Right cardiac atrium (tissue), 5 donors: ENCODE measurements at regions not wholly inside any gene's neighbourhood (a gene's known extent, or its start where the extent isn't known, plus 50 kb on each side); places are given as distances from the start of the nearest gene placed in this dataset.

Experiments
- ATAC-seq, 2 donors: fragments of 200-7000 bp; cut with Tn5 transposase; one replicate each; pipeline versions ENCODE4 v1.8.0 to v1.9.1; 2020; ENCODE audit warnings: moderate library complexity in 2 of 2, mild to moderate bottlenecking in 1 of 2
- DNase-seq, 3 donors: peaks; one replicate each; pipeline ENCODE4 v3.0.0-alpha.2; 2020
- H3K27ac ChIP-seq: one replicate; pipeline ENCODE4 v1.5.1; 2013; ENCODE audit warnings: mild to moderate bottlenecking, low read length, control low read depth, moderate library complexity
- H3K27me3 ChIP-seq: one replicate; pipeline ENCODE4 v1.6.1; 2013; ENCODE audit not compliant: control insufficient read depth, insufficient read depth
- H3K4me1 ChIP-seq: one replicate; pipeline ENCODE4 v1.6.1; 2013; ENCODE audit warnings: low read length; ENCODE audit not compliant: control insufficient read depth, insufficient read depth
- H3K4me3 ChIP-seq: one replicate; pipeline ENCODE4 v1.5.1; 2013; ENCODE audit warnings: low read length, control low read depth
- H3K9me3 ChIP-seq: one replicate; pipeline ENCODE4 v1.6.1; 2013; ENCODE audit warnings: low read length; ENCODE audit not compliant: control insufficient read depth
- WGBS: extraction: QIAGEN DNeasy Blood & Tissue Kit; methylation state at CpG from one replicate; pipeline ENCODE4 v1.1.7; 2013; 5-methylcytosine and 5-hydroxymethylcytosine counted together
- intact Hi-C, 4 donors: fragments of 100-400 bp; cut with DNase I; formaldehyde crosslinking; loops; one replicate each; pipeline versions ENCODE4 v1.11.0 to v1.14.0; 2022 to 2023
- donor health status: healthy with polysubstance abuse.
- donor health status: DM: no; HTN: yes; CAD: no.
- donor health status: DM: no; HTN: no; CAD: no.
- donor health status: DM: no; HTN: yes; CAD: no; lungs with severe emphysema.
- donor health status: DM: yes; HTN: yes; CAD: no.

- no peak for ATAC-seq
- 94% methylated on average over 2 of the region's 2 CpGs for WGBS
- no peak overlapping the region for H3K27ac ChIP-seq
- intact Hi-C loops, result no loop called here
- no peak overlapping the region for H3K4me3 ChIP-seq
- no peaks in the 10 kb centered on the region for H3K27me3 ChIP-seq
- no peaks in the 10 kb centered on the region for H3K9me3 ChIP-seq
- no peaks in the 10 kb centered on the region for H3K4me1 ChIP-seq
- DNase-seq, result no peak
Observed at GRCh38 chr4:162272215-162272614, 108.4 kb upstream of the FSTL5 start.

- ATAC-seq (no peak), DNase-seq (no peak)
- Histone ChIP-seq H3K27me3 (no peaks in the 10 kb centered on the region), H3K9me3 (no peaks in the 10 kb centered on the region), H3K27ac (no peak overlapping the region), H3K4me1 (no peaks in the 10 kb centered on the region), H3K4me3 (no peak overlapping the region)
- intact Hi-C loops, result no loop called here
- 85% methylated on average over 4 of the region's 4 CpGs for WGBS
Observed at GRCh38 chr4:162268911-162269310, 105.1 kb upstream of the FSTL5 start.

DNA sequence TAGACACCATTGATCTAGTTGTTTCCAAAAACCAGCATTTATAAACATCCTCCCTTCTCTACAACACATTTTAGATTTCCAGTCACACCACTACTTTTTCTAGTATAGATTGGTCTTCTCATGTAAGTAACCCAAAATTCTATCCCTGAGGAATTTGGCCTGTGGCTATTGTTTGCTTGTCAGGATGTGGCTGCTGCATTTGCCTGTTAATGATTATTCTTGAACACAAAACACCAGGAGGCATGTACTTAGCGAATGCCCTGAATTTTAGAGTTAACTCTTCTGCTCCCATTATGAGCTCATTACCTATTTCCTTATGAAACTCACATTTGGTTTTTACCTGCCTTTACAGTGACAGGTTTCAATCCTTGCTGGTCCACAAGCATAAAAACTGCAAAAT, 102.0 kb upstream of the FSTL5 start:
- 49% methylated on average over 1 of the region's 1 CpG for WGBS

DNA sequence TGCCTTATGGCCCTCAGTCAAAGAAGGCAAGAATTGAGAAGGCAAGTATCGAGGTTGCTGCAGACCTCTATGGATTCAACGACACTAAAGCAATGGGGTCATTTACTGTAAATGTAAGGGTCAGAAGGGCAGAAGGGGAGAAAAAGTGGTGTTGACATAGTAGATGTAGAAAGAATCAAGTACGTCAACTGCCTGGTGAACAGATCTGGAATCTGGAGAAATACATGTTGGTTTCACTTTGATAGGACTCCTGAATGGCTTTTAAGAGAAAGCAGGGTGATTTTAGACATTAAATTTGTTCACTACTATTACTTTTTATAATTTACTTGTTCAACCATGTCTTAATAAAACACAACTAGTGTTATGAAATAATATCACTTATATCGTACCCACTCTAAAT, 81.3 kb upstream of the FSTL5 start:
- Histone ChIP-seq H3K4me3 (no peak overlapping the region), H3K4me1 (no peaks in the 10 kb centered on the region), H3K27me3 (no peaks in the 10 kb centered on the region), H3K9me3 (no peaks in the 10 kb centered on the region), H3K27ac (no peak overlapping the region)
- WGBS, result 89% methylated on average over 4 of the region's 4 CpGs
- no peak for ATAC-seq
- intact Hi-C loops, result no loop called here
- no peak for DNase-seq

More for the DNA sequence above, 102.0 kb upstream of the FSTL5 start:
- H3K4me3 ChIP-seq, result no peak overlapping the region
- no peaks in the 10 kb centered on the region for H3K27me3 ChIP-seq
- intact Hi-C loops, result no loop called here
- DNase-seq (no peak), ATAC-seq (no peak)
- no peaks in the 10 kb centered on the region for H3K9me3 ChIP-seq
- no peaks in the 10 kb centered on the region for H3K4me1 ChIP-seq
- no peak overlapping the region for H3K27ac ChIP-seq

DNA sequence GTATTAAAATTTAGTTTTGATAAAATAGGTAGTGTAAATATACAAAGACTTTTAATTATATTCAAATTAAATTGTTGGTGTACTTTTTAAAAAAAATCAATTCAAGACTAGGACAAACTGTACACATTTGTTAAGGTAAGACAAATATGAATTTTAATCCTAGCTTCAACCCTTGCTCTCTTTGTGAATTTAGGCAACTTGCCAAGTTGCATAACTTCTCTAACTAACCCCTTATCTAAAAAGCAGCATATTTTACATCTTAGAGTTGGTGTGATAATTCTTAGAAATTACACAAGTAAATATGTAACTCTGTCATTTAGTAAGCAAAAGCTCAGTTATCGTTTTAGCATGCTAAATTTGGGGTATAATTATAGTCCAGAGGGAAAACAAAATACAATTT, 78.1 kb upstream of the FSTL5 start:
- ATAC-seq, result no peak
- Histone ChIP-seq H3K4me1 (no peaks in the 10 kb centered on the region), H3K27ac (no peak overlapping the region), H3K27me3 (no peaks in the 10 kb centered on the region), H3K9me3 (no peaks in the 10 kb centered on the region), H3K4me3 (no peak overlapping the region)
- DNase-seq, result no peak
- intact Hi-C loops, result no loop called here
- 19% methylated on average over 1 of the region's 1 CpG for WGBS

GRCh38 chr4:162239992-162240769, 76.4 kb upstream of the FSTL5 start:
- WGBS, result 88% methylated on average over 5 of the region's 5 CpGs

DNA sequence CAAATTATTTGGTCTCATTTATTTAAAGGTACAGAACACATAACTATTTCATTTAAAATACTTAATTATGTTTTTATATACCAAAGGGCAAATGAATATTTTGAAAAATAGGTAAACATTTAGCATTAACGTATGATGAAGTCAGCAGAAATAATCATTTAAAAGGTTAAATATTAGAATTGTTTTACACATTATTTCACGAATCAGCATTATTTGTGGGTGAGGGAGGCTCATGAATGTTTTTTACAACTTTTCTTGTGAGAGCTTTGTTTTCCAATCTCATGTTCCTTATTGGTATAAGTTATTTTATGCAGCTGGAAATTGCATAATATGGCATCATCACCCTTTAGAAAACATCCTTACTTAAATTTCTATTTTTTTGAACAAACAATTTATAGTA, 73.9 kb upstream of the FSTL5 start:
- DNase-seq, result no peak
- intact Hi-C loops, result no loop called here
- Histone ChIP-seq H3K4me1 (no peaks in the 10 kb centered on the region), H3K4me3 (no peak overlapping the region), H3K27me3 (no peaks in the 10 kb centered on the region), H3K27ac (no peak overlapping the region), H3K9me3 (no peaks in the 10 kb centered on the region)
- no peak for ATAC-seq
- WGBS, result 81% methylated on average over 2 of the region's 2 CpGs

More at GRCh38 chr4:162239992-162240769, 76.4 kb upstream of the FSTL5 start:
- Histone ChIP-seq H3K27me3 (no peaks in the 10 kb centered on the region), H3K9me3 (no peaks in the 10 kb centered on the region), H3K4me1 (no peaks in the 10 kb centered on the region), H3K4me3 (no peak overlapping the region), H3K27ac (no peak overlapping the region)
- DNase-seq (no peak), ATAC-seq (no peak)
- intact Hi-C loops, result no loop called here

DNA sequence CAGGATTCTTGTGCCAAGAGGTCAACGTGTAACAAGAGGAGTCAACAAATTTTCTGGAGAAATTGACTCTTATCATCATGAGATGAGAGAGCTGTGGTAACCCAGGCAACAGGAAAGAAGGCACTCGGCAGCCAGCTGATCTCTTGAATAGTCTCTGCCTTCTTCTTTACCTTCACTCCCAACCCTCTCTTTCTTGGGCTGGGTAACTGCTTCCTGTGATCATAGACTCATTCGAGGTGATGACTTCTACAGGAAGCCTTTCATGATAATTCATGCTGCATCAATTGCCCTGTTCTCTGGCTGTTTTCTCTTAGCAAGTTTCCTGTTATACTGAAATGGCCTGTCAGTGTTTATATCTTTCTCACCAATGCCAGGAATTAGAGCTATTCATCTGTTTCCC, 70.8 kb upstream of the FSTL5 start:
- H3K4me3 ChIP-seq, result no peak overlapping the region
- DNase-seq (no peak), ATAC-seq (no peak)
- intact Hi-C loops, result no loop called here
- no peaks in the 10 kb centered on the region for H3K27me3 ChIP-seq
- no peaks in the 10 kb centered on the region for H3K9me3 ChIP-seq
- H3K4me1 ChIP-seq, result no peaks in the 10 kb centered on the region
- WGBS, result 39% methylated on average over 3 of the region's 3 CpGs
- H3K27ac ChIP-seq, result no peak overlapping the region

- no peak overlapping the region for H3K4me3 ChIP-seq
- H3K4me1 ChIP-seq, result no peaks in the 10 kb centered on the region
- no peak overlapping the region for H3K27ac ChIP-seq
- DNase-seq (no peak), ATAC-seq (no peak)
- intact Hi-C loops, result no loop called here
- no peaks in the 10 kb centered on the region for H3K27me3 ChIP-seq
- H3K9me3 ChIP-seq, result no peaks in the 10 kb centered on the region
Observed at GRCh38 chr4:162232349-162232748, 68.5 kb upstream of the FSTL5 start.

GRCh38 chr4:162229670-162230069, 65.9 kb upstream of the FSTL5 start:
- no peaks in the 10 kb centered on the region for H3K4me1 ChIP-seq
- no peak overlapping the region for H3K27ac ChIP-seq
- H3K27me3 ChIP-seq, result no peaks in the 10 kb centered on the region
- ATAC-seq, result no peak
- no peaks in the 10 kb centered on the region for H3K9me3 ChIP-seq
- DNase-seq, result no peak
- intact Hi-C loops, result no loop called here
- 67% methylated on average over 2 of the region's 2 CpGs for WGBS
- no peak overlapping the region for H3K4me3 ChIP-seq

- Histone ChIP-seq H3K9me3 (no peaks in the 10 kb centered on the region), H3K27ac (no peak overlapping the region), H3K4me1 (no peaks in the 10 kb centered on the region), H3K27me3 (no peaks in the 10 kb centered on the region), H3K4me3 (no peak overlapping the region)
- ATAC-seq (no peak), DNase-seq (no peak)
- intact Hi-C loops, result no loop called here
- WGBS, result 79% methylated on average over 4 of the region's 4 CpGs
Observed at GRCh38 chr4:162221148-162221547, 57.3 kb upstream of the FSTL5 start.
